HFF-Myc (cell line): ENCODE measurements at regions not wholly inside any gene's neighbourhood (a gene's known extent, or its start where the extent isn't known, plus 50 kb on each side); places are given as distances from the start of the nearest gene placed in this dataset.

Experiments used
- DNase-seq: peaks from one replicate; pipeline ENCODE4 v3.0.0-alpha.2; 2011; ENCODE audit warnings: low read depth; ENCODE audit errors: extremely low read depth
- H3K4me3 ChIP-seq: replicated peaks from 2 replicates; pipeline ENCODE4 v1.5.1; 2011; ENCODE audit warnings: low read depth, mild to moderate bottlenecking, control low read depth, low read length
- CTCF ChIP-seq: IDR thresholded peaks from 2 replicates; pipeline ENCODE4 v1.5.1; 2012; ENCODE audit warnings: mild to moderate bottlenecking, low read depth, low read length, control low read depth; ENCODE audit errors: missing control alignments

GRCh38 chr18:78090584-78090983, 840.9 kb downstream of the GALR1 start:
- TF ChIP-seq CTCF, result no peak
- H3K4me3 ChIP-seq, result no peak overlapping the region
- DNase-seq, result no peak

GRCh38 chr18:78092901-78093300, 843.3 kb downstream of the GALR1 start:
- TF ChIP-seq CTCF, result no peak
- DNase-seq, result no peak
- no peak overlapping the region for H3K4me3 ChIP-seq

- H3K4me3 ChIP-seq, result no peak overlapping the region
- no peak for DNase-seq
- no peak for TF ChIP-seq CTCF
Observed at GRCh38 chr18:78099979-78100588, 850.4 kb downstream of the GALR1 start.

- DNase-seq, result no peak
- TF ChIP-seq CTCF, result no peak
- no peak overlapping the region for H3K4me3 ChIP-seq
Observed at GRCh38 chr18:78101091-78101490, 851.4 kb downstream of the GALR1 start.

- DNase-seq, result no peak
- no peak overlapping the region for H3K4me3 ChIP-seq
- no peak for TF ChIP-seq CTCF
Observed at GRCh38 chr18:78102135-78102534, 852.5 kb downstream of the GALR1 start.

GRCh38 chr18:78105611-78106010, 856.0 kb downstream of the GALR1 start:
- DNase-seq, result no peak
- H3K4me3 ChIP-seq, result no peak overlapping the region
- TF ChIP-seq CTCF, result no peak

- no peak overlapping the region for H3K4me3 ChIP-seq
- DNase-seq, result no peak
- TF ChIP-seq CTCF, result no peak
Observed at GRCh38 chr18:78106946-78107345, 857.3 kb downstream of the GALR1 start.
